GM08714 (cell line): ENCODE measurements at regions not wholly inside any gene's neighbourhood (a gene's known extent, or its start where the extent isn't known, plus 50 kb on each side); places are given as distances from the start of the nearest gene placed in this dataset.

Source experiments
- H3K4me3 ChIP-seq: fragments of 200-500 bp; sonication (Bioruptor generic); 2 replicates; pipeline ENCODE4 v1.5.1; 2014; ENCODE audit warnings: mild to moderate bottlenecking, low read length, inconsistent platforms
- ZNF274 ChIP-seq: IDR thresholded peaks from 2 replicates; pipeline ENCODE4 v1.6.1; 2012; ENCODE audit warnings: mild to moderate bottlenecking, low read depth, low read length

- TF ChIP-seq ZNF274, result no peak
- no peak overlapping the region for H3K4me3 ChIP-seq
These were observed 649.6 kb downstream of the SLITRK1 start for GRCh38 chr13:83232626-83233025.

GRCh38 chr13:83229574-83230305 lies 652.5 kb downstream of the SLITRK1 start:
- no peak overlapping the region for H3K4me3 ChIP-seq
- TF ChIP-seq ZNF274, result no peak

- TF ChIP-seq ZNF274, result no peak
These were observed 658.7 kb downstream of the SLITRK1 start for GRCh38 chr13:83223546-83223945.

GRCh38 chr13:83221813-83222241 lies 660.4 kb downstream of the SLITRK1 start:
- TF ChIP-seq ZNF274, result no peak
- no peak overlapping the region for H3K4me3 ChIP-seq

More at GRCh38 chr13:83223546-83223945, 658.7 kb downstream of the SLITRK1 start:
- H3K4me3 ChIP-seq, result no peak overlapping the region

- no peak overlapping the region for H3K4me3 ChIP-seq
- TF ChIP-seq ZNF274, result no peak
These were observed 661.0 kb downstream of the SLITRK1 start for GRCh38 chr13:83221256-83221655.

- no peak overlapping the region for H3K4me3 ChIP-seq
- no peak for TF ChIP-seq ZNF274
These were observed 662.0 kb downstream of the SLITRK1 start for GRCh38 chr13:83220241-83220640.

GRCh38 chr13:83219832-83220231 lies 662.4 kb downstream of the SLITRK1 start:
- TF ChIP-seq ZNF274, result no peak
- no peak overlapping the region for H3K4me3 ChIP-seq

- no peak for TF ChIP-seq ZNF274
- H3K4me3 ChIP-seq, result no peak overlapping the region
These were observed 665.6 kb downstream of the SLITRK1 start for GRCh38 chr13:83216479-83217245.

GRCh38 chr13:83215627-83216026 lies 666.6 kb downstream of the SLITRK1 start:
- TF ChIP-seq ZNF274, result no peak
- no peak overlapping the region for H3K4me3 ChIP-seq

GRCh38 chr13:83214452-83214851 lies 667.8 kb downstream of the SLITRK1 start:
- no peak overlapping the region for H3K4me3 ChIP-seq

GRCh38 chr13:83211301-83211700 lies 671.0 kb downstream of the SLITRK1 start:
- no peak overlapping the region for H3K4me3 ChIP-seq
- no peak for TF ChIP-seq ZNF274

More at GRCh38 chr13:83214452-83214851, 667.8 kb downstream of the SLITRK1 start:
- no peak for TF ChIP-seq ZNF274

- TF ChIP-seq ZNF274, result no peak
- no peak overlapping the region for H3K4me3 ChIP-seq
These were observed 677.4 kb downstream of the SLITRK1 start for GRCh38 chr13:83204886-83205285.

- no peak for TF ChIP-seq ZNF274
- no peak overlapping the region for H3K4me3 ChIP-seq
These were observed 680.8 kb downstream of the SLITRK1 start for GRCh38 chr13:83201506-83201905.

GRCh38 chr13:83197316-83197715 lies 685.0 kb downstream of the SLITRK1 start:
- no peak for TF ChIP-seq ZNF274
- no peak overlapping the region for H3K4me3 ChIP-seq

GRCh38 chr13:83190020-83190419 lies 692.3 kb downstream of the SLITRK1 start:
- TF ChIP-seq ZNF274, result no peak
- no peak overlapping the region for H3K4me3 ChIP-seq
